BJ (cell line): ENCODE measurements at regions not wholly inside any gene's neighbourhood (a gene's known extent, or its start where the extent isn't known, plus 50 kb on each side); places are given as distances from the start of the nearest gene placed in this dataset.

Experiments
- CTCF ChIA-PET: fragments of 350-600 bp; formaldehyde crosslinking; extraction: SDS; loops from one replicate; lab custom pipeline; 2021; ENCODE audit warnings: antibody characterized with exemption, inconsistent platforms; lab: Yijun Ruan, JAX
- POLR2A ChIA-PET: fragments of 300-600 bp; sonication (Branson Sonifier 250); formaldehyde crosslinking; extraction: SDS; loops from one replicate; lab custom pipeline; 2021; ENCODE audit warnings: antibody characterized with exemption; lab: Charles Lee
- DNase-seq: peaks from one replicate; pipeline ENCODE4 v3.0.0-alpha.2; 2011; ENCODE audit warnings: low read depth
- H3K27me3 ChIP-seq: 2 replicates; pipeline ENCODE4 v1.6.0; 2011; ENCODE audit warnings: low read length; ENCODE audit not compliant: control insufficient read depth, insufficient read depth
- H3K36me3 ChIP-seq: 2 replicates; pipeline ENCODE4 v1.5.1; 2011; ENCODE audit warnings: low read length; ENCODE audit not compliant: control insufficient read depth, insufficient read depth
- H3K4me3 ChIP-seq: 2 replicates; pipeline ENCODE4 v1.5.1; 2011; ENCODE audit warnings: low read depth, mild to moderate bottlenecking, control low read depth, low read length
- CTCF ChIP-seq: IDR thresholded peaks from 2 replicates; pipeline ENCODE4 v1.5.1; 2011; ENCODE audit warnings: low read depth, mild to moderate bottlenecking, control low read depth, inconsistent platforms, low read length, moderate library complexity; ENCODE audit not compliant: insufficient read depth

GRCh38 chr13:79906345-79906744 lies 425.4 kb downstream of the NDFIP2 start:
- no peak for TF ChIP-seq CTCF
- ChIA-PET CTCF (no interaction called here), POLR2A (no interaction called here)
- no peaks in the 10 kb centered on the region for H3K36me3 ChIP-seq
- no peak for DNase-seq
- H3K4me3 ChIP-seq = no peak overlapping the region
- H3K27me3 ChIP-seq = no peaks in the 10 kb centered on the region

DNA sequence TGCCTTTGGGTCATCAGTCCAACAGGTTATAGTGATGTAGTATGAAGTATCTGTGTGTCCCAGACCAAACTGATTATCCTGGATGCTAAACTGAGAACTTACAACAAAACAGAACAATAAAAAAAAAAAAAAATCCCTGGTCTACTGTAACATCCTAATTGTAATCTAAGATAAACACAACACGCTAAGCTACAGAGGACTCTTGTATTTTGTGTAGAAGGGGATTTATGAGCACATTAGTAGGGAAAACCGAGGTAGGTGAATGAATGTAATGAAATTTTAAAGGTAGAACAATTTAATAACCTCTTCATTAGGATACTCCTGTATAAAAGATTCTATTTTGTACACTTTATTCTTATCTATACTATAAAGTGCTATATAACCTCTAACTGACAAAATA lies 424.1 kb downstream of the NDFIP2 start:
- no peaks in the 10 kb centered on the region for H3K36me3 ChIP-seq
- no peak for DNase-seq
- no peak overlapping the region for H3K4me3 ChIP-seq
- CTCF ChIA-PET = interaction anchor here (0.6 to 0.7 kb wide), 2 partner anchors 115 to 374 kb away, joined by 3 read pairs; no protein-coding TSS in a partner anchor
- POLR2A ChIA-PET = no interaction called here
- H3K27me3 ChIP-seq = no peaks in the 10 kb centered on the region
- no peak for TF ChIP-seq CTCF

DNA sequence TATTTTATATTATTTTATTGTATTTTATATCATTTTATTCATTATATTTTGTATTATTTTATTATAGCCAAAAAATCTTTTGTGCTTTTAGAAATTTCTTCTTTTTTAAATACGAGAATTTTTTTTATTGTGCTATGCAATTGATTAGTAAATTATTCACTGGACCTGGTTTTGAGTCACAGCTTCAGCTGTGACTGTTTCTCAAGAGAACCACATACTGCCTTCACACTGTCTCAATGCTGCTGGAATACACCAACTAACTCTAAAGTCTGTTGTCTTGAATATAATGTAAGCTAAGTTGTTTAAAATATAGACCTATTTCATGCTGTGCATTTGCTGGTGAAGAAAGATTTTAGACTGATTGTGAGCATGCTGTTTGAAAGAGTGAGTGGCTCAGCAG lies 423.6 kb downstream of the NDFIP2 start:
- ChIA-PET POLR2A (no interaction called here), CTCF (interaction anchor here (0.6 to 0.7 kb wide), 2 partner anchors 114 to 373 kb away, joined by 3 read pairs; no protein-coding TSS in a partner anchor)
- Histone ChIP-seq H3K27me3 (no peaks in the 10 kb centered on the region), H3K4me3 (no peak overlapping the region), H3K36me3 (no peaks in the 10 kb centered on the region)
- no peak for DNase-seq
- no peak for TF ChIP-seq CTCF

DNA sequence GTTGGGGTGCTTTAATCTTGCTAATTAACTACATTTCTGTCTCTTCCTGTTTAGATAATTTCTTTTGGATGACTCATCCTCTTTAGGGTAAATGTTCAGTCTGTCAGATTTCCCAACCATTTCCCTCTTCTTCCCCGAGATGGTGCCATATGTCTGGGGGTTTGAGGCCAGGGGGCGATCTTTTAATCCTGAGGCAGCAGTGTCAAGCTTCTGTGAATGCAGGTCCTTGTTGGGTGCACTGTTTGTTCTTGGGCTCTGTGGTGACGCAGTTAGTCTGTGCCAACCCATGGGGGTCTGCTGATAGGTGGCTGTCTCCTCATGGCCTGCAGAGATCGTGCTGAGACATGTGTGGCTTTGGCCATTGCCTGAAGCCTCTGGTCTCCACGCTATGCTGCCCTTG lies 420.4 kb downstream of the NDFIP2 start:
- Histone ChIP-seq H3K36me3 (no peaks in the 10 kb centered on the region), H3K4me3 (no peak overlapping the region), H3K27me3 (no peaks in the 10 kb centered on the region)
- ChIA-PET POLR2A (no interaction called here), CTCF (interaction anchor here (0.6 to 1.4 kb wide), 3 partner anchors 9 to 222 kb away, joined by 3 read pairs; no protein-coding TSS in a partner anchor)
- no peak for TF ChIP-seq CTCF
- no peak for DNase-seq

DNA sequence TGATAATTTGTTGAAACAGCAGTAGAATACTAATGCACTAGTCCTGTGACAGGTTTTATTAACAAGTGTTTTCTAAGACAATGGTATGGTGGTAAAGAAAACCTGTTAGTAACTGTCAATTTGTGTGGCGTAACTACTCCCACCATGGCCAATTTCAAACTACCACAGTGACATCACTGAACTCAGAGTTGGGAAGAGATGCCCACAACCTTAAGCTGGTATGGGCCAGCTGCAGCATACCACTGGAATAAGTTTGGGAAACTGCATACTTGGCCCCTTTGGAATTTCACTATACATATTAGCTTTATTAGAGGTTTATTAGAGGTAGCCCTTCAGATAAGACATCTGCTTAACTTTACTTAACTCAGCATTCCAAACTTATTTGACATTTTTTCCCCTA lies 419.4 kb downstream of the NDFIP2 start:
- ChIA-PET CTCF (interaction anchor here (1.3 kb wide), 1 partner anchor 13 kb away, joined by 3 read pairs; no protein-coding TSS in a partner anchor), POLR2A (no interaction called here)
- Histone ChIP-seq H3K36me3 (no peaks in the 10 kb centered on the region), H3K4me3 (no peak overlapping the region), H3K27me3 (no peaks in the 10 kb centered on the region)
- DNase-seq = no peak
- TF ChIP-seq CTCF = no peak
